HG03460 (cell line): ENCODE measurements at regions not wholly inside any gene's neighbourhood (a gene's known extent, or its start where the extent isn't known, plus 50 kb on each side); places are given as distances from the start of the nearest gene placed in this dataset.

Experiments used
- ATAC-seq: cut with Tn5 transposase; IDR thresholded peaks from one replicate; pipeline ENCODE4 v1.9.1; 2021; ENCODE audit not compliant: unreplicated experiment

DNA sequence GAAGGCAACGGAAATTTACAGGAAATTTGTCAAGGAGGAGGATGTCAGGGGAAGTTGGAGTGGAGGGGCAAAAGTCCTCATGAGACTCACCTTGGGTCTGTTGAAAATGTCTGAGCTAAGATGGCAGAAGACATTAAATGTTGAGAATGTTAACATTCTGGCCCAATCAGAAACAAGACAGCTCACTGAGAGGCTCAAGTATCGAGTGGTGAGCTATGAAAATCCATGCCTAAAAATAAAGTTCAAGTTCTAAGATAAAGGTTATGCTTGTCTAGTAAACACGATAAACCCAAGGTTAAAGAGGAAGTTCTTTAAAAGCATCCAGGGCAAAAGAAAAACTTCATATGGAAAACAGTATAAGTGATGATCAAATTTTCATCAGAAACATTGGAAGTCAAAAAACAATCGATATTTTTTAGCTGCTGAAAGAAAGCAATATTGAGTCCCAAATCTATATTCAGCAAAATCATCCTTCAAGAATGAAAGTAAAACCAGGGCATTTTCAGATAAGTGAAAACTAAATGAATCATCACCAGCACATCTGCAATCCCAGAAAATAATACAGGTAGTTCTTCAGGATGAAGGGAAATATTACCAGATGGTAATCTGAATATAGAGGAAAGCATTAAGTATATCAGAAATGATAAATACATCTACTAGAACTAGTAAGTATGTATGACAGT lies 462.4 kb downstream of the TLL1 start:
- ATAC-seq = no peak

- no peak for ATAC-seq
Observed at GRCh38 chr4:166341992-166342391, 469.0 kb downstream of the TLL1 start.

- ATAC-seq = no peak
Observed at GRCh38 chr4:166363198-166363597, 490.2 kb downstream of the TLL1 start.

- no peak for ATAC-seq
Observed at GRCh38 chr4:166366012-166366411, 493.0 kb downstream of the TLL1 start.

DNA sequence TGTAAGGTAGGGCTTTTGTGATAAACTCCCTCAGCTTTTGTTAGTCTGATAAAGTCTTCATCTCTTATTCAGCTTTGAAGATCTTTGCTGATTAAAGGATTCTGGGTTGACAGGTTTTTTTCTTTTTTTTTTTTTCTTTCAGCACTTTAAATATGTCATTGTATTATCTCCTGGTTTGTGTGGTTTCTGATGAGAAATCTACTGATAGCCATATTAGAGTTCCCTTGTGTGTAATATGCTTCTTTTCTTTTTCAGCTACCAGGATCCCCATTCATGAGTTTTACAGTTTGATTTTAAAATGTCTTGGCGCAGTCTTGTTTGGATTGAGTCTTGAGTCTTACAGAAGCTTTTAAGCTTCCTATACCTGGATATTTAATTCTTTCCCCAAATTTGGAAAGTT lies 504.5 kb downstream of the TLL1 start:
- ATAC-seq = no peak

DNA sequence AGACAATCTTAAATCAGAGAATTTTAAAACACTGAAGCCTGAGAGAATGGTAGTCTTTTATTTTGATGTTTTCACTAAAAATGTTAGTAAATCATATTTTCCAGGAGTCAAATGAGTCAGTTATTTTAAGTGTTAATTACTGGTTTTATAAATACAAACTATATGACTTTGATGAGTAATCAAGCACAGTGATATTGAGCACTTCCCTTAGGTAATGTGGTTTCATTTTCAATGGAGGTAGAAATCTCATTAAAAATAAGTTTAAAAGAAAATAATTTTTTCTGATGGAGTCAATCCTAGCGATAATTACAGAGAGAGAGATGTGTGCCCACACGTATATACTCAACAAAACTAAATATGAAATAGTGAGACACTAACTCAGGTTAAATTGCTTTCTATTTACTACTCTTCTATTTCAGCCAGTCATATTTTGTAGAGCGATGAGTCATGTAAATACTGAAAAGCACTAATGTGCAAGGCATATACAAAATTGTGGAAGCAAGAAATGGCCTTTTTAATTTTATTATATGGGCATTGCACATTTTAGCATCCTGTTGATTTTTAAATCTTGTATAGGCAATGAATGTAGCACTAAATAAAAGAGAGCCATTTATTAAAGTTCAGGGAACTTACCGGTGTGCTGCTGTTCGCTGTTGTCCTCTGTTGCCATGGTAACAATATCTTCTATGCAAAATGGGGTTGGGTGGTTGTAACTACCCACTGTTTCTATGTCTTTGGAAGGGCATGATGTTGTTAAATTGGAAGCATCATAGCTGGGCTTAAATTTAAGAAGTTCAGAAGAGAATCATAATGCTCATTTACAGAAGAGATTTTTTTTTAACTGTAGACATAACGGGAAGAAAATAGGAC lies 513.7 kb downstream of the TLL1 start:
- no peak for ATAC-seq

DNA sequence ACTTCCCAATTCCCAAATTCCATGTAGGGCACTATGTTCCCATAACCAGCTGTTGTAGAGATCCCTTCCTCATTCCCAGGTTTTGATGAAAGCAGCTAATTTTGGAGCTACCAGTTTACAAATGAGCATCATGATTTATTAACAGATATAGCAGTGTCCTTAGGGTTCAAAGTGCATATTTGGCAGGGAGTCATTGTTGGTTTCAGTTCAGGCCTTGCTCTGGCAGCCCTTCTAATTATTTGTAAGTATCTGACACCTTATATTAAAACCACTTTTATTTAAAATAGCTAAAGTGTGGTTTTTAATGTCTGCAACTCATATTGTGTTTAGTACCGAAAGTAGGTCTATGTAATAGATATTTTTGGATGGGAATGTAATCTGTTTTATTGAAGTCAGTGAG lies 518.5 kb downstream of the TLL1 start:
- ATAC-seq = no peak

DNA sequence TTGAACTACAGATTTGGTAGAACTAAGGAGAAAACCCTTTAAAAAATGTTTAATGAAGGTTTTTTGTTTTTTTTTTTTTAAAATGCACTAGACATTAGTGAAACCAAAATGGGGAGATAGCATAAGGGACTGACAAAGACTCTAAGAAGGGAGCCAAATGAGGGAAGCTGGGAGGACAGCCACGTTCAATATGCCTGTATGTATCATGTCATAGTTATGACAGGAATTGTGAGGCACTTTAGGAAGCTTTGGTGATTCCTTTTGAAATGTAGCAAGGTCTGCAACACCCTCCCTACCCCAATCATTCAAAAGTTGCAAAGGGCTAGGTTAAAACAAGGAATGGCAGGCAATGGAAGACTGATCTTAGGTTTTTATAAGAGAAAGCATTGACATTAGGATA lies 526.0 kb downstream of the TLL1 start:
- ATAC-seq = no peak

DNA sequence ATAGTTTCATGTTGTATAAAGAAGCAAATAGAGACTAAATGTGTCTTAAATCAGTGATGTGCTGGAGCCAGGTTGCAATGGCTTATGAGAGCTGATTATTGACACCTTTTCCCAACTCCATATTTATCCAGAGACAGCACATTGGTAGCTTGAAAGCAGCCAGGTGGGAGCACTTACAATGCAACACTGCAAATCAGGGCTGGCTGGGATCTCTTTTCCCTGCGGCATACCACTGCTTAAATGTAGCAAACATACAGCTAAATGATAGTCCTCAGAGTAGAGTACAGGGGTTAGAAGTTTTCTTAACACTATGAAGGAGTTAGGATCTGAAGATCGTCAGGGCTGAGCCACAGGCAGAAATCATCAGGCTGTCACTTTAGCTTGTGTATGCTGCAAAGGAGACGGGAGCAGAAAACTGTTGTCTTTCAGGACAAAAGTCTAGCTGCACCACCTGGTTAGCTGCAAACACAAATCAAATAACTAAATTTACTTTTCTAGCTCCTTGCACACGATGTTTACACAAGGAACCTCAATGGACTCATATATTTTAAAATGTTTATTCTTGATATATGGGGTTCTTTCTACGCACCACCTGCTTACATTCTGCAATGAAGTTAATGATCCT lies 527.3 kb downstream of the TLL1 start:
- no peak for ATAC-seq

GRCh38 chr4:166413356-166413755 lies 540.3 kb downstream of the TLL1 start:
- no peak for ATAC-seq

GRCh38 chr4:166414431-166414830 lies 541.4 kb downstream of the TLL1 start:
- no peak for ATAC-seq

DNA sequence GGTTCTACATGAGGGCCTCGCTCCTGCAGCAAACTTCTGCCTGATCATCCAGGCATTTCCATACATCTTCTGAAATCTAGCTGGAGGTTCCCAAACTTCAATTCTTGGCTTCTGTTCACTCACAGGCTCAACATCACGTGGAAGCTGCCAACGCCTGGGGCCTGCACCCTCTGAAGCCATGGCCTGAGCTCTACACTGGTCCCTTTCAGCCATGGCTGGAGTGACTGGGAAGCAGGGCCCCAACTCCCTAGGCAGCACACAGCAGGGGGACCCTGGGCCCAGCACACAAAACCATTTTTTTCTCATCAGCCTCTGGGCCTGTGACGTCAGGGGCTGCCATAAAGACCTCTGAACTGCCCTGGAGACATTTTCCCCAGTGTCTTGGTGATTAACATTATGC lies 542.7 kb downstream of the TLL1 start:
- ATAC-seq = no peak

- ATAC-seq = no peak
Observed at GRCh38 chr4:166421556-166422156, 548.6 kb downstream of the TLL1 start.

DNA sequence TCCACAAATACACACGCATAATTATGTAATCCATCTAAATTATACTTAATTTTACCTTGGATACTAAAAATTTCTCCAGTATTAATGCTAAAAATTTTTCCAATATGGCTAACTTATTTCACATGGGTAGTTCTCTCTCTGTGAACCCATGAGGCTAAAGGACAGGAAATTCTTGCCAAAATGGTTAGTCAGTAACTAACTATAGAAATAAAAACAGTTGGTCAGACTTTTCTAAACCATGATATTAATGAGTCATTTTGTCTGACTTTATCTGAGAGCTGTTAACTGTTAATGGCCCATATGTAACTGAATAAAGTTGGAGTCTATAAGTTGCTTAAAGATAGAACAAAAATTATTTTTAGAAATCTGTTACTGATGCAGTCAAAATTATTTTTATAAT lies 549.4 kb downstream of the TLL1 start:
- no peak for ATAC-seq

- no peak for ATAC-seq
Observed at GRCh38 chr4:166426300-166426863, 553.3 kb downstream of the TLL1 start.

- no peak for ATAC-seq
Observed at GRCh38 chr4:166432125-166432524, 559.1 kb downstream of the TLL1 start.

DNA sequence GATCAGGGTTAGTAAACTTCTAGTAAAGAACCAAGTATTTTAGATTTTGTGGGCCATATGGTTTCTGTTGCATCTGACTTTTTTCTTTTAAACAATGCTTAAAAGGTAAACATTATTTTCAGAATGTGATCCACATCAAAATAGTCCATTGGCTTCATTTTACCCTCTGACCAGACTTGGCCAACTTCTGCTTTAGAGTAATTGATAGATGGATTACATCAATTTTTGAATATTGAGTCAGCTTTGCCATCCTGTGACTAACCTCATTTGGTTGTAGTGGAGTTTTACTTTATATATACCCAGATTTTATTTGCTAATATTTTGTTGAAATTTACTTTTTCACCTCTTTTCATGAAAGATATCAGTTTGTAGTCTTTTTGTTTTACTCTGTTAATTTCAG lies 559.8 kb downstream of the TLL1 start:
- no peak for ATAC-seq

DNA sequence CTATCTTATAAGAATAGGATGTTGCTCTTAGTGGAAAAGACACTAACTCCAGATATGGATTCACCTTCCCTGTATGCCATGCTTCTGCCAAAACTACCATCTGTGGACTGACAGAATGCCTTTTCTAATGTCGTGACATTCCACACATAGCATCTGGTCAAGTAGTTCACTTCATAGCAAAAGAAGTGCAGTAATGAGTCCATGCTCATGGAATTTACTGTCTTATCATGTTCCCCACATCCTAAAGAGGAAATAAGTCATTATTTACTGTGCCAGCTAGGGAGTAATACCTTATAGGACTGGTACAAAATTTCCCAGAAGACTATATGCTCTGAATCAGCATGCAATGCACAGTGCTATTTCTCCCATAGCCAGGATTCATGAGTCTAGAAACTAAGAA lies 562.4 kb downstream of the TLL1 start:
- no peak for ATAC-seq

- no peak for ATAC-seq
Observed at GRCh38 chr4:166458756-166459155, 585.7 kb downstream of the TLL1 start.

DNA sequence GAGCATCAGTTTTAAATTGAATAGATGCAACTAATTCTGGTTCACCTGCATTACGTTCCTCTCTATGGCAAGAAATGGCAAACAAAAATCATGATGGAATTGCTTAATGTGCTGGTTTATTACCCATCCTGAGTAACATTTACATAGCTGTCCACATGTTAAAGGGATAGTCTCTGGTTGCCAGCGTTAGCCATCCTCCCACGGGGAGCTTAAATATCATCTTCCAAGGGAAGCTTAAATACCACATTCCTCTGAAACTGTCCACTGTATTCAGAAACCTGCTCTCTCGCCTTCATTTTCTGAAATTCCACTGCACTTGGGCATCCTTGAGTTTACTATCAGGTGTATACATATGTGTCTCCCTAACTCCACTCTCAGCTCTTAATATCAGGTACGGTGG lies 586.6 kb downstream of the TLL1 start:
- no peak for ATAC-seq

GRCh38 chr4:166460769-166461550 lies 587.9 kb downstream of the TLL1 start:
- no peak for ATAC-seq
